Chondrocyte (in vitro differentiated cells): ENCODE measurements at regions not wholly inside any gene's neighbourhood (a gene's known extent, or its start where the extent isn't known, plus 50 kb on each side); places are given as distances from the start of the nearest gene placed in this dataset.
A peak's percentile ranks its signal among the peaks of the same experiment; 100 is the strongest.

Source experiments
- DNase-seq: peaks from one replicate; pipeline ENCODE4 v3.0.0; 2021; ENCODE audit warnings: mixed read lengths, low spot score
- H3K27ac Mint-ChIP-seq: one replicate; pipeline ENCODE4 v1.8.0; 2021; ENCODE audit warnings: mild to moderate bottlenecking, moderate library complexity, mixed read lengths; ENCODE audit not compliant: unreplicated experiment
- H3K27me3 Mint-ChIP-seq: 2 replicates; pipeline ENCODE4 v1.8.0; 2021; ENCODE audit warnings: low read depth, mixed read lengths
- H3K36me3 Mint-ChIP-seq: 2 replicates; pipeline ENCODE4 v1.8.0; 2021; ENCODE audit warnings: low read depth, mixed read lengths
- H3K4me1 Mint-ChIP-seq: 2 replicates; pipeline ENCODE4 v1.8.0; 2021; ENCODE audit warnings: low read depth, mild to moderate bottlenecking, mixed read lengths
- H3K4me3 Mint-ChIP-seq: one replicate; pipeline ENCODE4 v1.8.0; 2021; ENCODE audit warnings: mild to moderate bottlenecking, moderate library complexity, mixed read lengths; ENCODE audit not compliant: unreplicated experiment
- H3K9me3 Mint-ChIP-seq: 2 replicates; pipeline ENCODE4 v1.8.0; 2021; ENCODE audit warnings: low read depth, mixed read lengths
- TF ChIP-seq, protein P1 (sequence below): fragments of 200-600 bp; sonication (generic); IDR thresholded peaks from 2 replicates; pipeline ENCODE4 v1.5.0; 2021; ENCODE audit warnings: antibody characterized with exemption, mild to moderate bottlenecking, moderate library complexity

GRCh38 chr22:26792522-26792921, 135.1 kb downstream of the MIAT start:
- peaks cover 6% of the 10 kb centered on the region for H3K36me3 Mint-ChIP-seq

GRCh38 chr22:26796785-26797184, 139.4 kb downstream of the MIAT start:
- TF ChIP-seq, protein P1, sequence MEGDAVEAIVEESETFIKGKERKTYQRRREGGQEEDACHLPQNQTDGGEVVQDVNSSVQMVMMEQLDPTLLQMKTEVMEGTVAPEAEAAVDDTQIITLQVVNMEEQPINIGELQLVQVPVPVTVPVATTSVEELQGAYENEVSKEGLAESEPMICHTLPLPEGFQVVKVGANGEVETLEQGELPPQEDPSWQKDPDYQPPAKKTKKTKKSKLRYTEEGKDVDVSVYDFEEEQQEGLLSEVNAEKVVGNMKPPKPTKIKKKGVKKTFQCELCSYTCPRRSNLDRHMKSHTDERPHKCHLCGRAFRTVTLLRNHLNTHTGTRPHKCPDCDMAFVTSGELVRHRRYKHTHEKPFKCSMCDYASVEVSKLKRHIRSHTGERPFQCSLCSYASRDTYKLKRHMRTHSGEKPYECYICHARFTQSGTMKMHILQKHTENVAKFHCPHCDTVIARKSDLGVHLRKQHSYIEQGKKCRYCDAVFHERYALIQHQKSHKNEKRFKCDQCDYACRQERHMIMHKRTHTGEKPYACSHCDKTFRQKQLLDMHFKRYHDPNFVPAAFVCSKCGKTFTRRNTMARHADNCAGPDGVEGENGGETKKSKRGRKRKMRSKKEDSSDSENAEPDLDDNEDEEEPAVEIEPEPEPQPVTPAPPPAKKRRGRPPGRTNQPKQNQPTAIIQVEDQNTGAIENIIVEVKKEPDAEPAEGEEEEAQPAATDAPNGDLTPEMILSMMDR, result no peak
- Mint-ChIP-seq H3K9me3 (no peaks in the 10 kb centered on the region), H3K27ac (no peak overlapping the region), H3K27me3 (no peaks in the 10 kb centered on the region), H3K36me3 (peaks cover 4% of the 10 kb centered on the region), H3K4me3 (no peak overlapping the region), H3K4me1 (peaks cover 28% of the 10 kb centered on the region)
- DNase-seq, result no peak

More at GRCh38 chr22:26792522-26792921, 135.1 kb downstream of the MIAT start:
- TF ChIP-seq, protein P1, result no peak
- Mint-ChIP-seq H3K9me3 (no peaks in the 10 kb centered on the region), H3K4me3 (no peak overlapping the region), H3K27ac (no peak overlapping the region), H3K27me3 (no peaks in the 10 kb centered on the region), H3K4me1 (peaks cover 12% of the 10 kb centered on the region)
- DNase-seq, result no peak

- Mint-ChIP-seq H3K27me3 (no peaks in the 10 kb centered on the region), H3K36me3 (peaks cover 2% of the 10 kb centered on the region), H3K9me3 (no peaks in the 10 kb centered on the region), H3K4me3 (no peak overlapping the region), H3K27ac (no peak overlapping the region), H3K4me1 (peaks cover 28% of the 10 kb centered on the region)
- no peak for DNase-seq
- TF ChIP-seq, protein P1, result peak; percentile 34
Measured at GRCh38 chr22:26797910-26798309, 140.5 kb downstream of the MIAT start.

- Mint-ChIP-seq H3K27me3 (no peaks in the 10 kb centered on the region), H3K9me3 (no peaks in the 10 kb centered on the region)
- TF ChIP-seq, protein P1, result no peak
Measured at GRCh38 chr22:26798462-26799065, 141.2 kb downstream of the MIAT start.

DNA sequence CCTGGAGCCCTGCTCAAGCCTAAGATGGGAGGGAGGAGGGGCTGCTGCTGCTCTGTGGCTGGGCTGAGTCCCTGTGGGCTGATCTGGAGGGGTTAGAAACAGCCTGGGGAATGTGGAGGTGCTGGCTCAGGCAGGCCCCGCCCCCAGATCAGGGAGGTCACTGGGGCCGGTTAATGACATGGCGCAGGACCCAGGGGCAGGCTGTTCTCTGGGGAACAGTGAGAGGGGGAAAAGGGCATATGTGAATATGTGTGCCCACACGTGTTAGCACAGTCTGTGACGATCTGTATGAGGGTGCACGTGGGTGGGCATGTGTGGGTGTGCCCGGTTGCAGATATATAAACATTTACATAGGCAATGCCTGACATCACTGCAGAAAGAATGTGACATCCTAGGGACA, 143.5 kb downstream of the MIAT start:
- H3K36me3 Mint-ChIP-seq, result peaks cover 2% of the 10 kb centered on the region
- H3K27me3 Mint-ChIP-seq, result no peaks in the 10 kb centered on the region
- H3K4me3 Mint-ChIP-seq, result no peak overlapping the region
- H3K9me3 Mint-ChIP-seq, result no peaks in the 10 kb centered on the region
- DNase-seq, result no peak
- TF ChIP-seq, protein P1, result no peak
- peak overlapping the region; percentile 74 for H3K27ac Mint-ChIP-seq
- H3K4me1 Mint-ChIP-seq, result peaks cover 26% of the 10 kb centered on the region

More at GRCh38 chr22:26798462-26799065, 141.2 kb downstream of the MIAT start:
- Mint-ChIP-seq H3K4me1 (peaks cover 28% of the 10 kb centered on the region), H3K27ac (no peak overlapping the region), H3K36me3 (peaks cover 2% of the 10 kb centered on the region), H3K4me3 (no peak overlapping the region)
- DNase-seq, result no peak
